GM23338 (cell line): ENCODE measurements at regions not wholly inside any gene's neighbourhood (a gene's known extent, or its start where the extent isn't known, plus 50 kb on each side); places are given as distances from the start of the nearest gene placed in this dataset.

Experiments used
- ATAC-seq: fragments of 200-7000 bp; cut with Tn5 transposase; 3 replicates; pipeline ENCODE4 v1.9.1; 2020
- DNase-seq: peaks from one replicate; pipeline ENCODE4 v3.0.0-alpha.2; 2015; ENCODE audit warnings: low spot score
- H2AFZ ChIP-seq: fragments of 200-600 bp; sonication (generic); 2 replicates; pipeline ENCODE4 v1.8.0; 2016; ENCODE audit warnings: antibody characterized with exemption, mild to moderate bottlenecking, moderate library complexity
- H3F3A ChIP-seq: fragments of 200-600 bp; sonication (generic); replicated peaks from 2 replicates; pipeline ENCODE4 v1.8.0; 2017; ENCODE audit warnings: antibody characterized with exemption, mixed run types, low read depth
- H3K27ac ChIP-seq: fragments of 200-600 bp; sonication (generic); 2 replicates; pipeline ENCODE4 v1.6.1; 2016; ENCODE audit warnings: low read depth
- H3K27me3 ChIP-seq: fragments of 200-600 bp; sonication (generic); 2 replicates; pipeline ENCODE4 v1.8.0; 2016; ENCODE audit warnings: mild to moderate bottlenecking, mixed run types, moderate library complexity; ENCODE audit not compliant: insufficient read depth
- H3K36me3 ChIP-seq: fragments of 200-600 bp; sonication (generic); 2 replicates; pipeline ENCODE4 v1.8.0; 2016; ENCODE audit warnings: mild to moderate bottlenecking; ENCODE audit not compliant: insufficient read depth
- H3K4me1 ChIP-seq: fragments of 200-600 bp; sonication (generic); 2 replicates; pipeline ENCODE4 v1.8.0; 2016; ENCODE audit warnings: mild to moderate bottlenecking, moderate library complexity; ENCODE audit not compliant: insufficient read depth
- H3K4me2 ChIP-seq: fragments of 200-600 bp; sonication (generic); 2 replicates; pipeline ENCODE4 v1.7.1; 2017; ENCODE audit warnings: mixed run types
- H3K4me3 ChIP-seq: fragments of 200-600 bp; sonication (generic); 2 replicates; pipeline ENCODE4 v1.6.1; 2016; ENCODE audit warnings: mixed run types
- H3K79me2 ChIP-seq: fragments of 200-600 bp; sonication (generic); replicated peaks from 2 replicates; pipeline ENCODE4 v1.8.0; 2017; ENCODE audit warnings: mild to moderate bottlenecking; ENCODE audit not compliant: insufficient read depth
- H3K9me2 ChIP-seq: fragments of 200-600 bp; sonication (generic); 2 replicates; pipeline ENCODE4 v1.8.0; 2017; ENCODE audit not compliant: insufficient read depth
- H4K20me1 ChIP-seq: fragments of 200-600 bp; sonication (generic); replicated peaks from 2 replicates; pipeline ENCODE4 v1.8.0; 2017; ENCODE audit warnings: mild to moderate bottlenecking; ENCODE audit not compliant: insufficient read depth
- H3K27ac Mint-ChIP-seq: 2 replicates; pipeline ENCODE4 v1.8.0; 2020; ENCODE audit warnings: inconsistent platforms, mild to moderate bottlenecking, moderate library complexity, mixed read lengths
- H3K27me3 Mint-ChIP-seq: 3 replicates; pipeline ENCODE4 v1.8.0; 2022; ENCODE audit warnings: low read depth, mild to moderate bottlenecking, moderate library complexity, mixed read lengths, inconsistent platforms; ENCODE audit not compliant: insufficient read depth, poor library complexity
- H3K36me3 Mint-ChIP-seq: 3 replicates; pipeline ENCODE4 v1.8.0; 2021; ENCODE audit warnings: low read depth, mild to moderate bottlenecking, inconsistent platforms, moderate library complexity, mixed read lengths
- H3K4me1 Mint-ChIP-seq: 3 replicates; pipeline ENCODE4 v1.8.0; 2020; ENCODE audit warnings: mild to moderate bottlenecking, inconsistent platforms, mixed read lengths
- H3K4me3 Mint-ChIP-seq: 3 replicates; pipeline ENCODE4 v1.8.0; 2021; ENCODE audit warnings: moderate library complexity, mild to moderate bottlenecking, inconsistent platforms, mixed read lengths
- H3K9me3 Mint-ChIP-seq: 3 replicates; pipeline ENCODE4 v1.8.0; 2020; ENCODE audit warnings: moderate library complexity, mild to moderate bottlenecking, inconsistent platforms, mixed read lengths
- CREB1 ChIP-seq: fragments of 250-450 bp; sonication (Bioruptor Pico); IDR thresholded peaks from 2 replicates; pipeline ENCODE4 v1.5.0; 2020; ENCODE audit warnings: low read depth, mild to moderate bottlenecking, moderate library complexity
- EZH2 ChIP-seq: fragments of 200-600 bp; sonication (generic); IDR thresholded peaks from one replicate; pipeline ENCODE4 v1.8.0; 2017; ENCODE audit warnings: antibody characterized with exemption, mild to moderate bottlenecking, low read depth; ENCODE audit not compliant: unreplicated experiment
- EZH2phosphoT487 ChIP-seq: fragments of 200-600 bp; sonication (generic); IDR thresholded peaks from one replicate; pipeline ENCODE4 v1.8.1; 2018; ENCODE audit warnings: antibody characterized with exemption; ENCODE audit not compliant: unreplicated experiment
- JUNB ChIP-seq: IDR thresholded peaks from one replicate; pipeline ENCODE4 v1.6.1; 2016; ENCODE audit warnings: antibody characterized with exemption; ENCODE audit not compliant: unreplicated experiment
- NANOG ChIP-seq: IDR thresholded peaks from 2 replicates; pipeline ENCODE4 v1.6.1; 2016; ENCODE audit warnings: antibody characterized with exemption, borderline replicate concordance
- POLR2AphosphoS5 ChIP-seq: IDR thresholded peaks from 2 replicates; pipeline ENCODE4 v1.6.1; 2016; ENCODE audit warnings: antibody characterized with exemption, low read depth
- STAT1 ChIP-seq: IDR thresholded peaks from one replicate; pipeline ENCODE4 v1.6.1; 2016; ENCODE audit warnings: antibody characterized with exemption; ENCODE audit not compliant: unreplicated experiment
- ZNF114 ChIP-seq: fragments of 250-450 bp; sonication (Bioruptor Pico); IDR thresholded peaks from 2 replicates; pipeline ENCODE4 v1.5.0; 2020; ENCODE audit warnings: mild to moderate bottlenecking, moderate library complexity
- ZNF331 ChIP-seq: fragments of 250-450 bp; sonication (Bioruptor Pico); IDR thresholded peaks from 2 replicates; pipeline ENCODE4 v1.5.0; 2020; ENCODE audit warnings: low read depth, mild to moderate bottlenecking, moderate library complexity
- ZNF462 ChIP-seq: fragments of 250-450 bp; sonication (Bioruptor Pico); IDR thresholded peaks from 2 replicates; pipeline ENCODE4 v1.5.0; 2020; ENCODE audit warnings: mild to moderate bottlenecking, moderate library complexity
- TF ChIP-seq, protein P1 (sequence below): IDR thresholded peaks from one replicate; pipeline ENCODE4 v1.6.1; 2018; ENCODE audit warnings: antibody characterized with exemption; ENCODE audit not compliant: unreplicated experiment
- TF ChIP-seq, protein P2 (sequence below), 2 experiments: fragments of 200-600 bp in 1 of 2; sonication (generic) in 1 of 2; conservative IDR thresholded peaks; 2 replicates each; pipeline versions ENCODE4 v1.5.1 to v1.6.1; 2016 to 2017; ENCODE audit warnings: antibody characterized with exemption in 2 of 2, low read depth in 2 of 2, mild to moderate bottlenecking in 2 of 2, moderate library complexity in 1 of 2
- TF ChIP-seq, protein P3 (sequence below): IDR thresholded peaks from 2 replicates; pipeline ENCODE4 v1.6.1; 2016; ENCODE audit warnings: antibody characterized with exemption

DNA sequence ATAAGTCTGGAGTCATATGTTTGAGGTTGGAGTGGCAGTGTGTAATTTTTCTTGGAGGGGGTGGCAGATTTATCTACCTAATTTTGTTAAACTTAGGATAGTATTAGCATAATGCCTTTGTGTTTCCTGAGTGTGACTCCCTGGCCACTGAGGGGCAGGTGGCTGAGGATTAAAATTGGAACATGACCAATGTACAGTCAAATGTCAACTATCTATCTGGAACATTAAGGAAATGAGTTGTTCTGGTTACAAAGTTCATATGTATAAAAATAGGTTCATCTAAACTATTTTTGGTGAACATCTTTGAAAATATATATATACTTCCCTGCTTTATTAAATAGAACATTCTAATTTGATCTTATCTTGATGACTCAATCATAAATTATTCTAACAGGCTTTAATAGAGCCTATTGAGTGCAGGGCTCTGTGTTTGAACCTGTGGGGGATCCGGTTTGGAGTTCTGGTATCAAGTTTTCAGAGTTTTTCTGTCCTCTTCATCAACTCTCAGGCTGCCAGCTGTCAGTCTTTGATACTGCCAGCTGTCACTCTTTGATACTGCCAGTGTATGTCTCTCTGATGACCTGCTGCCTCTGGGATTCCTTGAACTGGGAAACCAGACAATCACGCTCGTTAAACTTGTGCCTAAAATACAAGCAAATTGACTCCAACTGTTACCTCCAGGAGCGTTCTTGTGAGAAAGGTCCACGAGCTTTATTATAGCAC is 309.6 kb downstream of the METTL15 start:
- H4K20me1 ChIP-seq = no peaks in the 10 kb centered on the region
- DNase-seq (no peak), ATAC-seq (no peak)
- no peak for TF ChIP-seq NANOG
- TF ChIP-seq, protein P1, sequence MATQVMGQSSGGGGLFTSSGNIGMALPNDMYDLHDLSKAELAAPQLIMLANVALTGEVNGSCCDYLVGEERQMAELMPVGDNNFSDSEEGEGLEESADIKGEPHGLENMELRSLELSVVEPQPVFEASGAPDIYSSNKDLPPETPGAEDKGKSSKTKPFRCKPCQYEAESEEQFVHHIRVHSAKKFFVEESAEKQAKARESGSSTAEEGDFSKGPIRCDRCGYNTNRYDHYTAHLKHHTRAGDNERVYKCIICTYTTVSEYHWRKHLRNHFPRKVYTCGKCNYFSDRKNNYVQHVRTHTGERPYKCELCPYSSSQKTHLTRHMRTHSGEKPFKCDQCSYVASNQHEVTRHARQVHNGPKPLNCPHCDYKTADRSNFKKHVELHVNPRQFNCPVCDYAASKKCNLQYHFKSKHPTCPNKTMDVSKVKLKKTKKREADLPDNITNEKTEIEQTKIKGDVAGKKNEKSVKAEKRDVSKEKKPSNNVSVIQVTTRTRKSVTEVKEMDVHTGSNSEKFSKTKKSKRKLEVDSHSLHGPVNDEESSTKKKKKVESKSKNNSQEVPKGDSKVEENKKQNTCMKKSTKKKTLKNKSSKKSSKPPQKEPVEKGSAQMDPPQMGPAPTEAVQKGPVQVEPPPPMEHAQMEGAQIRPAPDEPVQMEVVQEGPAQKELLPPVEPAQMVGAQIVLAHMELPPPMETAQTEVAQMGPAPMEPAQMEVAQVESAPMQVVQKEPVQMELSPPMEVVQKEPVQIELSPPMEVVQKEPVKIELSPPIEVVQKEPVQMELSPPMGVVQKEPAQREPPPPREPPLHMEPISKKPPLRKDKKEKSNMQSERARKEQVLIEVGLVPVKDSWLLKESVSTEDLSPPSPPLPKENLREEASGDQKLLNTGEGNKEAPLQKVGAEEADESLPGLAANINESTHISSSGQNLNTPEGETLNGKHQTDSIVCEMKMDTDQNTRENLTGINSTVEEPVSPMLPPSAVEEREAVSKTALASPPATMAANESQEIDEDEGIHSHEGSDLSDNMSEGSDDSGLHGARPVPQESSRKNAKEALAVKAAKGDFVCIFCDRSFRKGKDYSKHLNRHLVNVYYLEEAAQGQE = no peak
- no peak for TF ChIP-seq STAT1
- no peak for TF ChIP-seq CREB1 (CRISPR knock-in tag)
- no peak for TF ChIP-seq EZH2
- TF ChIP-seq ZNF114 = no peak
- no peak for TF ChIP-seq ZNF462 (CRISPR knock-in tag)
- TF ChIP-seq, protein P2, sequence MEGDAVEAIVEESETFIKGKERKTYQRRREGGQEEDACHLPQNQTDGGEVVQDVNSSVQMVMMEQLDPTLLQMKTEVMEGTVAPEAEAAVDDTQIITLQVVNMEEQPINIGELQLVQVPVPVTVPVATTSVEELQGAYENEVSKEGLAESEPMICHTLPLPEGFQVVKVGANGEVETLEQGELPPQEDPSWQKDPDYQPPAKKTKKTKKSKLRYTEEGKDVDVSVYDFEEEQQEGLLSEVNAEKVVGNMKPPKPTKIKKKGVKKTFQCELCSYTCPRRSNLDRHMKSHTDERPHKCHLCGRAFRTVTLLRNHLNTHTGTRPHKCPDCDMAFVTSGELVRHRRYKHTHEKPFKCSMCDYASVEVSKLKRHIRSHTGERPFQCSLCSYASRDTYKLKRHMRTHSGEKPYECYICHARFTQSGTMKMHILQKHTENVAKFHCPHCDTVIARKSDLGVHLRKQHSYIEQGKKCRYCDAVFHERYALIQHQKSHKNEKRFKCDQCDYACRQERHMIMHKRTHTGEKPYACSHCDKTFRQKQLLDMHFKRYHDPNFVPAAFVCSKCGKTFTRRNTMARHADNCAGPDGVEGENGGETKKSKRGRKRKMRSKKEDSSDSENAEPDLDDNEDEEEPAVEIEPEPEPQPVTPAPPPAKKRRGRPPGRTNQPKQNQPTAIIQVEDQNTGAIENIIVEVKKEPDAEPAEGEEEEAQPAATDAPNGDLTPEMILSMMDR (conservative IDR thresholded peaks at IDR 0.05; ENCODE audit: low read depth in 2 of 2) = no peak
- no peak for TF ChIP-seq EZH2phosphoT487
- no peak for TF ChIP-seq ZNF331 (CRISPR knock-in tag)
- no peak for TF ChIP-seq JUNB
- TF ChIP-seq POLR2AphosphoS5 = no peak
- TF ChIP-seq, protein P3, sequence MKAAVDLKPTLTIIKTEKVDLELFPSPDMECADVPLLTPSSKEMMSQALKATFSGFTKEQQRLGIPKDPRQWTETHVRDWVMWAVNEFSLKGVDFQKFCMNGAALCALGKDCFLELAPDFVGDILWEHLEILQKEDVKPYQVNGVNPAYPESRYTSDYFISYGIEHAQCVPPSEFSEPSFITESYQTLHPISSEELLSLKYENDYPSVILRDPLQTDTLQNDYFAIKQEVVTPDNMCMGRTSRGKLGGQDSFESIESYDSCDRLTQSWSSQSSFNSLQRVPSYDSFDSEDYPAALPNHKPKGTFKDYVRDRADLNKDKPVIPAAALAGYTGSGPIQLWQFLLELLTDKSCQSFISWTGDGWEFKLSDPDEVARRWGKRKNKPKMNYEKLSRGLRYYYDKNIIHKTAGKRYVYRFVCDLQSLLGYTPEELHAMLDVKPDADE = no peak
- no peak overlapping the region for H3K4me3 ChIP-seq
- no peaks in the 10 kb centered on the region for H3K27me3 ChIP-seq
- no peaks in the 10 kb centered on the region for H3K79me2 ChIP-seq
- no peaks in the 10 kb centered on the region for H3K4me1 ChIP-seq
- no peaks in the 10 kb centered on the region for H3K9me3 Mint-ChIP-seq
- H3K4me3 Mint-ChIP-seq = no peak overlapping the region
- no peaks in the 10 kb centered on the region for H3F3A ChIP-seq
- no peaks in the 10 kb centered on the region for H3K36me3 Mint-ChIP-seq
- H3K4me1 Mint-ChIP-seq = no peaks in the 10 kb centered on the region
- H3K9me2 ChIP-seq = 0 out of 2 replicates have a peak, but pooled peaks cover 4% of the 10 kb centered on the region
- no peak overlapping the region for H3K4me2 ChIP-seq
- no peaks in the 10 kb centered on the region for H3K27me3 Mint-ChIP-seq
- H3K36me3 ChIP-seq = no peaks in the 10 kb centered on the region
- H3K27ac ChIP-seq = no peak overlapping the region
- H3K27ac Mint-ChIP-seq = no peak overlapping the region
- H2AFZ ChIP-seq = no peak overlapping the region
